ENCODE measurements at regions not wholly inside any gene's neighbourhood (a gene's known extent, or its start where the extent isn't known, plus 50 kb on each side); places are given as distances from the start of the nearest gene placed in this dataset.

DNA sequence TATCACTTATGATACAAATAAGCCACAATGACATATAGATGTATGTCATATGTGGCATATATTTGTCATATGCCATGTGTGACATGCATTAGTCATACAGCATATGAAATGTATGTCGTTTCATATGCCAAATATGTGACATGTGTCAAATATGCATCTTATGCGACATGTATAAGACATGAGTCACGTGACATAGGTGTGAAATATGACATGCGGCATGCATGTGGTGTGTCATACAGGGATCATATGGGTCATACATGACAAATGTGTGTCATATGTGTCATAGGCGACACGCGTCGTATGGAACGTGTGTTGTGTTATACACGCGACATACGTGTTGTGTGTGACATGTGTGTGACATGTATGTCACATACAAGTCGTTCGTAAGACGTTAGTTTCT, 2154.0 kb upstream of the PIK3C3 start:
- H3K4me2 ChIP-seq (ENCODE audit: insufficient read depth, low read length) = no peak overlapping the region
- FAIRE-seq = peak; percentile 18
- POLR2A ChIA-PET = no interaction called here

More for the DNA sequence above, 2154.0 kb upstream of the PIK3C3 start:
- intact Hi-C loops (cut with micrococcal nuclease) (loop anchor here (2.0 kb wide), 2 partner anchors 40 to 170 kb away; no protein-coding TSS in a partner anchor), dilution Hi-C loops (cut with MboI; ENCODE audit: extremely low pct_ligation_motif_present, low sequenced_read_pairs) (no loop called here)
- no TSS peak for BruUV-seq (replicated peaks)
- H3K27ac ChIP-seq (ENCODE audit: insufficient read depth, low read depth, low read length) = no peak overlapping the region
- H4K20me1 ChIP-seq (replicated peaks; ENCODE audit: control insufficient read depth, extremely low read depth, insufficient read depth, low read length) = no peaks in the 10 kb centered on the region
- no peaks in the 10 kb centered on the region for H3K79me2 ChIP-seq (ENCODE audit: control insufficient read depth, insufficient read depth, low read length)
- no peaks in the 10 kb centered on the region for H3K9me1 ChIP-seq (replicated peaks; ENCODE audit: control insufficient read depth, extremely low read depth, insufficient read depth, low read length)
- no peak overlapping the region for H3K9ac ChIP-seq (replicated peaks; ENCODE audit: extremely low read depth, insufficient read depth, low read length)
- H3K27me3 ChIP-seq (ENCODE audit: control insufficient read depth in 2 of 2, insufficient read depth in 2 of 2, low read length in 2 of 2) = no peaks in the 10 kb centered on the region
- no peak for TF ChIP-seq POLR2AphosphoS5 (IDR thresholded peaks at IDR 0.05; ENCODE audit: insufficient read depth, low read depth, low read length)
- TF ChIP-seq, protein P1, sequence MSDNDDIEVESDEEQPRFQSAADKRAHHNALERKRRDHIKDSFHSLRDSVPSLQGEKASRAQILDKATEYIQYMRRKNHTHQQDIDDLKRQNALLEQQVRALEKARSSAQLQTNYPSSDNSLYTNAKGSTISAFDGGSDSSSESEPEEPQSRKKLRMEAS (IDR thresholded peaks at IDR 0.05; ENCODE audit: insufficient read depth, insufficient read length) = no peak
- TF ChIP-seq, protein P2, sequence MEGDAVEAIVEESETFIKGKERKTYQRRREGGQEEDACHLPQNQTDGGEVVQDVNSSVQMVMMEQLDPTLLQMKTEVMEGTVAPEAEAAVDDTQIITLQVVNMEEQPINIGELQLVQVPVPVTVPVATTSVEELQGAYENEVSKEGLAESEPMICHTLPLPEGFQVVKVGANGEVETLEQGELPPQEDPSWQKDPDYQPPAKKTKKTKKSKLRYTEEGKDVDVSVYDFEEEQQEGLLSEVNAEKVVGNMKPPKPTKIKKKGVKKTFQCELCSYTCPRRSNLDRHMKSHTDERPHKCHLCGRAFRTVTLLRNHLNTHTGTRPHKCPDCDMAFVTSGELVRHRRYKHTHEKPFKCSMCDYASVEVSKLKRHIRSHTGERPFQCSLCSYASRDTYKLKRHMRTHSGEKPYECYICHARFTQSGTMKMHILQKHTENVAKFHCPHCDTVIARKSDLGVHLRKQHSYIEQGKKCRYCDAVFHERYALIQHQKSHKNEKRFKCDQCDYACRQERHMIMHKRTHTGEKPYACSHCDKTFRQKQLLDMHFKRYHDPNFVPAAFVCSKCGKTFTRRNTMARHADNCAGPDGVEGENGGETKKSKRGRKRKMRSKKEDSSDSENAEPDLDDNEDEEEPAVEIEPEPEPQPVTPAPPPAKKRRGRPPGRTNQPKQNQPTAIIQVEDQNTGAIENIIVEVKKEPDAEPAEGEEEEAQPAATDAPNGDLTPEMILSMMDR (IDR thresholded peaks at IDR 0.05; ENCODE audit: extremely low read depth in 1 of 2, insufficient read depth in 1 of 2, low read depth in 1 of 2, low read length in 2 of 2) = no peak
- TF ChIP-seq POLR2A (IDR thresholded peaks at IDR 0.05; ENCODE audit: low read depth, low read length) = no peak
- no peak for TF ChIP-seq EZH2 (IDR thresholded peaks at IDR 0.05; ENCODE audit: borderline replicate concordance, low read depth, low read length, severe bottlenecking)
- no peak for TF ChIP-seq JUN (IDR thresholded peaks at IDR 0.05; ENCODE audit: borderline replicate concordance, insufficient read depth, insufficient read length, low read depth)
- no peaks in the 10 kb centered on the region for H3K36me3 ChIP-seq (ENCODE audit: control insufficient read depth in 2 of 2, extremely low read depth in 1 of 2, insufficient read depth in 2 of 2, low read length in 2 of 2)
- H3K4me1 ChIP-seq (ENCODE audit: control insufficient read depth, extremely low read depth, insufficient read depth, low read length) = peaks cover 6% of the 10 kb centered on the region
- H3K4me3 ChIP-seq (replicated peaks in 1 of 3; ENCODE audit: insufficient read depth in 1 of 3, low read depth in 1 of 3, low read length in 3 of 3) = no peak overlapping the region
- H3K9me3 ChIP-seq (replicated peaks; ENCODE audit: control insufficient read depth, insufficient read depth, low read length) = no peaks in the 10 kb centered on the region
- CTCF ChIA-PET = no interaction called here
- H2AFZ ChIP-seq (ENCODE audit: low read depth, low read length) = no peak overlapping the region
- peak; percentile 1 for DNase-seq (ENCODE audit: low read depth, low spot score)

Measured in endothelial cell of umbilical vein (primary cell).